ENCODE measurements at regions not wholly inside any gene's neighbourhood (a gene's known extent, or its start where the extent isn't known, plus 50 kb on each side); places are given as distances from the start of the nearest gene placed in this dataset.

- Histone ChIP-seq H3K4me2 (ENCODE audit: low read depth, low read length, poor library complexity, severe bottlenecking) (no peak overlapping the region), H3K36me3 (ENCODE audit: insufficient read depth, low read length) (peaks cover 72% of the 10 kb centered on the region; the same call in 1 of the 2 replicates), H3K9ac (ENCODE audit: low read depth, low read length, poor library complexity, severe bottlenecking) (no peak overlapping the region), H2AFZ (ENCODE audit: low read length) (no peak overlapping the region), H3K79me2 (ENCODE audit: insufficient read depth, low read length) (no peaks in the 10 kb centered on the region), H3K4me1 (ENCODE audit: insufficient read depth, low read length, poor library complexity, severe bottlenecking) (no peaks in the 10 kb centered on the region), H3K27me3 (ENCODE audit: insufficient read depth, low read length, poor library complexity, severe bottlenecking) (no peaks in the 10 kb centered on the region), H3K9me3 (ENCODE audit: insufficient read depth, low read depth, low read length) (peaks cover 13% of the 10 kb centered on the region; the same call in 1 of the 2 replicates), H3K4me3 (ENCODE audit: low read length, poor library complexity, severe bottlenecking) (no peak overlapping the region), H4K20me1 (ENCODE audit: insufficient read depth, low read length, poor library complexity, severe bottlenecking) (no peaks in the 10 kb centered on the region), H3K9me2 (replicated peaks; ENCODE audit: low read depth, low read length) (no peaks in the 10 kb centered on the region), H3F3A (ENCODE audit: low read depth) (no peaks in the 10 kb centered on the region)
- no peak for TF ChIP-seq EZH2phosphoT487 (IDR thresholded peaks at IDR 0.05; ENCODE audit: borderline replicate concordance)
- no peak for TF ChIP-seq CTCF (conservative IDR thresholded peaks at IDR 0.05; ENCODE audit: low read length)
Observed at GRCh38 chr15:25088261-25088790, 133.5 kb downstream of the SNRPN start.

GRCh38 chr15:25089577-25089976 is 134.8 kb downstream of the SNRPN start:
- H2AFZ ChIP-seq (ENCODE audit: low read length) = no peak overlapping the region
- no peaks in the 10 kb centered on the region for H3K9me2 ChIP-seq (replicated peaks; ENCODE audit: low read depth, low read length)
- H3K36me3 ChIP-seq (ENCODE audit: insufficient read depth, low read length) = peaks cover 74% of the 10 kb centered on the region; the same call in 1 of the 2 replicates
- H3K27me3 ChIP-seq (ENCODE audit: insufficient read depth, low read length, poor library complexity, severe bottlenecking) = no peaks in the 10 kb centered on the region
- TF ChIP-seq EZH2phosphoT487 (IDR thresholded peaks at IDR 0.05; ENCODE audit: borderline replicate concordance) = no peak
- no peak for TF ChIP-seq CTCF (conservative IDR thresholded peaks at IDR 0.05; ENCODE audit: low read length)
- H3F3A ChIP-seq (ENCODE audit: low read depth) = no peaks in the 10 kb centered on the region
- H4K20me1 ChIP-seq (ENCODE audit: insufficient read depth, low read length, poor library complexity, severe bottlenecking) = no peaks in the 10 kb centered on the region
- no peaks in the 10 kb centered on the region for H3K4me1 ChIP-seq (ENCODE audit: insufficient read depth, low read length, poor library complexity, severe bottlenecking)
- H3K9ac ChIP-seq (ENCODE audit: low read depth, low read length, poor library complexity, severe bottlenecking) = no peak overlapping the region
- no peak overlapping the region for H3K4me3 ChIP-seq (ENCODE audit: low read length, poor library complexity, severe bottlenecking)
- no peaks in the 10 kb centered on the region for H3K79me2 ChIP-seq (ENCODE audit: insufficient read depth, low read length)
- H3K9me3 ChIP-seq (ENCODE audit: insufficient read depth, low read depth, low read length) = peaks cover 8% of the 10 kb centered on the region; the same call in 1 of the 2 replicates
- no peak overlapping the region for H3K4me2 ChIP-seq (ENCODE audit: low read depth, low read length, poor library complexity, severe bottlenecking)

- Histone ChIP-seq H3K4me1 (ENCODE audit: insufficient read depth, low read length, poor library complexity, severe bottlenecking) (no peaks in the 10 kb centered on the region), H3K4me2 (ENCODE audit: low read depth, low read length, poor library complexity, severe bottlenecking) (no peak overlapping the region), H3K4me3 (ENCODE audit: low read length, poor library complexity, severe bottlenecking) (no peak overlapping the region), H3K27me3 (ENCODE audit: insufficient read depth, low read length, poor library complexity, severe bottlenecking) (no peaks in the 10 kb centered on the region), H3K79me2 (ENCODE audit: insufficient read depth, low read length) (no peaks in the 10 kb centered on the region), H4K20me1 (ENCODE audit: insufficient read depth, low read length, poor library complexity, severe bottlenecking) (no peaks in the 10 kb centered on the region), H3K9me3 (ENCODE audit: insufficient read depth, low read depth, low read length) (peaks cover 8% of the 10 kb centered on the region; the same call in 1 of the 2 replicates), H3F3A (ENCODE audit: low read depth) (no peaks in the 10 kb centered on the region), H3K9me2 (replicated peaks; ENCODE audit: low read depth, low read length) (no peaks in the 10 kb centered on the region), H3K36me3 (ENCODE audit: insufficient read depth, low read length) (peaks cover 81% of the 10 kb centered on the region; the same call in 1 of the 2 replicates), H3K9ac (ENCODE audit: low read depth, low read length, poor library complexity, severe bottlenecking) (no peak overlapping the region), H2AFZ (ENCODE audit: low read length) (no peak overlapping the region)
- TF ChIP-seq CTCF (conservative IDR thresholded peaks at IDR 0.05; ENCODE audit: low read length) (no peak), EZH2phosphoT487 (IDR thresholded peaks at IDR 0.05; ENCODE audit: borderline replicate concordance) (no peak)
Observed at GRCh38 chr15:25090073-25090733, 135.4 kb downstream of the SNRPN start.
